GM21390 (cell line): ENCODE measurements at regions not wholly inside any gene's neighbourhood (a gene's known extent, or its start where the extent isn't known, plus 50 kb on each side); places are given as distances from the start of the nearest gene placed in this dataset.

Source experiments
- ATAC-seq: cut with Tn5 transposase; IDR thresholded peaks from one replicate; pipeline ENCODE4 v1.9.1; 2021; ENCODE audit not compliant: unreplicated experiment

- ATAC-seq, result no peak
These were observed 109.9 kb upstream of the TIAM2 start for GRCh38 chr6:154885214-154885613.

GRCh38 chr6:154886016-154886415 is 109.1 kb upstream of the TIAM2 start:
- ATAC-seq, result no peak

- no peak for ATAC-seq
These were observed 108.6 kb upstream of the TIAM2 start for GRCh38 chr6:154886471-154886870.

GRCh38 chr6:154887051-154887450 is 108.1 kb upstream of the TIAM2 start:
- ATAC-seq, result no peak

DNA sequence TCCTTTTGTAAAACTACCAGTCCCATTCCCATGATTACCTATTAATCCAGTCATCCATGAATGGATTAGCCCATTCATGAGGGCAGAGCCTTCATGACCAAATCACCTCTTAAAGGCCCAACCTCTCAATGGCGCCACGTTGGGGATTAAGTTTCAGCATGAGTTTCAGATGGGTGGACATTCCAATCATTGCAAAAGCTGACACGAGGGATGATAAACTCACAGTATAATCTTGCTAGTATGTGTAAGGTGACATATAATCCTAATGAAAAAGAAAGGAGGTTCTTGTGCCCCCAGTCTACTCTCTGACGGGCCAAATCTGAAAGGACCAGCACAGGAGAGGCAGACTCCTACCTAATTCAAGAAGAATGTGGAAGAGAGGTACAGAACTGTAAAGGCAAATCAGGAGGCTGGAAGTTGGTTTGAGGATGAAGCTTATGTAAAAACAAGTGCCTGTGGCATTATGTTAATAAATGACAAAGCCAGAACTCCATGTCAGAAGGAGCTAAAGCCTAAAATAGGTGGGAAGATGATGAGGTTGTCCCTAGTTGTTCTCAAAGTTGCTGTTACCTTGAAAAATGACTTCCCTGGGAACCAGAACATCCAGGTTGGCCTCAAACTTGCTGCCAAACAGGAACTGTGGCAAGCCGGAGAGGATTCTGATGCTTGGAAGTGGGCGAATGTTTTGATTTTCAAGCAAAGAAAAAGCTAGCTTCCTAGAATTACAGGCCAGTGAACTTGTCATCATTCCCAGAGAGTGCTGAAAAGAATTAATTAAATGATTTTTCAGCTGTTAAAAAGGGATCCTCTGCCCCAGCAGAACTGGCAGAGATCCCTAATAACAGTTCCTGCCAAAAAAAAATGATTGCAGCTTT is 106.5 kb upstream of the TIAM2 start:
- ATAC-seq, result no peak

DNA sequence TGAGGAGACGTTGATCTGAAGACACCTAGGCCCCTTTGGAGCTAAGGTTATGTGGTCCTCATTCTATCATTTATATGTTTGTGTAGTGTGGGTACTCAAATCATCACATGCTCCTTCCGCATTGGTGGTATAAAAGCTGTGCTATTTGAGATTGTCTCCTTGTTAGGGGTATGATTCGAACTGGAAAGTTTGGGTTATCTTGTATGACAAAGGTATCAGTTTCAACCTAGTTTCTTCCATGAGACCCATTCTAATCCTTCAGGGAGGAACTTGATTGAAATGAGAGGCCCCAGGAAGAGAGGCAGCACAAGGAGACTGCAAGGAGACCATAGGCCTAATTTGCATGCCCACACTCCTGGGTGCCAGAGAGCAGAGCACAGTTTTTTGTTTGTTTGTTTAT is 104.2 kb upstream of the TIAM2 start:
- ATAC-seq, result no peak

DNA sequence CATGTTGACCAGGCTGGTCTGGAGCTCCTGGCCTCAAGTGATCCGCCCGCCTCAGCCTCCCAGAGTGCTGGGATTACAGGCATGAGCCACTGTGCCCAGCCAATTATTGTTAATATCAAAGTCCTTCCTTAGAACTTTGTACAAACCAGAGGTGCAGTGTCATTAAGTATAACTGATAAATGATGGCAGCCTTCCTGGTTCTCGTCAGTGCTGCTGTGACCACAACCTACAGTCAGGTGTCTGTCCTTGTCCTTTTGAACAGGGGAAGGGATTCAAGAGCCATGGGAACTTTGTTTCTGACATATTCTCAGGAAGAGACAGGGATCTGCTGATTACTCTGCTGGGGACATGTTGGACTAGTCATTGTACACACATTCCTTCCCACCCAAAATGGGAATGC is 103.2 kb upstream of the TIAM2 start:
- ATAC-seq, result no peak

GRCh38 chr6:154893917-154894316 is 101.2 kb upstream of the TIAM2 start:
- no peak for ATAC-seq

- no peak for ATAC-seq
These were observed 100.2 kb upstream of the TIAM2 start for GRCh38 chr6:154894902-154895301.

DNA sequence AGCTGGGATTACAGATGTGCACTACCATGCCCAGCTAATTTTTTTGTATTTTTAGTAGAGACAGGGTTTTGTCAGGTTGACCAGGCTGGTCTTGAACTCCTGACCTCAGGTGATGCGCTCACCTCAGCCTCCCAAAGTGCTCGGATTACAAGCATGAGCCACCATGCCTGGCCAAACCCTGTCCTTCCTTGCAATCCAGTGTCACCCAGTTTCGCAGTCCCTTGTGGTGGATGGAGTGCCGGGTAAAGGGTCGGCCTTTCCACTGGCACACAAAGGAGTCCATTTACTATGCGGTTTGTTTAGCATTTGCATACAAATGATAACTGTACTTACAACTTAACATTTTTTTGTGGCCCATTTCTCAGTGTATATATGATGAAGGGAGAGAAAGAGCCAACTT is 99.3 kb upstream of the TIAM2 start:
- ATAC-seq, result no peak

DNA sequence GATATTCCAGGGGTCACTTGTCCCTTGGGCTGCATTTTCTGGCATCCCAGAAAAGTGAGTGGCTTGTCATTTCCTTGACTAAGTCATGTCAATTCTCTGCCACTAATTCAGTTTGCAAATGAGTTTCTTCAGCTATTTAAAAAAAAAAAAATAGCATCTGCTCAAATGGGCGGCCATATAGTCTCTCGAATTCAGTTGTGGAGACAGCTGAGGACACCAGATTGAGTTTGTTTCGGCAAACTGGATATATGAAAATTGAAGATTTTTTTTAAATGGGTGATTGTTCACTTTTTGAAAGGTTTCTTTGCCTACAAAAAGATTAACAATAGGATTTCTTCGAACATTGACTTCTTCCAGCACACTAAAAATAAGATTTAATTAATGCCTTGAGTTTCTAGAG is 96.3 kb upstream of the TIAM2 start:
- ATAC-seq, result no peak

DNA sequence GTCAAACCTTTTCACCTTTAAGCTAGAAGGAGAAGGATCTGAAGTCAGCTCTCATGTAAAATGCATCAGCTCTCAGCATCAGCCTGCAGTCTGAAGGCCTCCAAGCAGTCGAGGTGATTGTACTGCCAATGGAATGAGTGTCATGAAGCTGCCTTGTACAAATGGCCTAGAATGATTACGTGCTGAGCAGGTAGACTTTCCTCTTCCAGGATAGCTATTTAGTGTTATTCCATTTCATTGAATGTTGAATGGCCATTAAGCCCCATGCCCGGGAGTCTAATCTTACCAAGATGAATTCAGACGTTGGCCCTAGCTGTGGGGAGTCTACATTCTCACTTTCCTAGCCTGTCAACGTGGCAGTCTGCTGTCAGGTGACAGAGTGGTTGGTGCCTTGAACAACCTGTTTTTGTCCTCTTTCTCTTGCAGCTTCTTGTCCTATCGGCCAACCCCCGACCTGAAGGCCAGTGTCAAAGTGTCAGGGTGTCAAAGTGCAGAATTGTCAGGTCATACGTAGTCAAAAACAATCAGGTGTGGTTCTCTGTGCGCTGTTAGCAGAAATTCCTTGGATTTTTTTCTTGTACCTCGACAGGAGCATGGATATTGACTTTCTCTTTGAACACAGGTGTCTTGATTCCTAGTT is 95.2 kb upstream of the TIAM2 start:
- no peak for ATAC-seq

DNA sequence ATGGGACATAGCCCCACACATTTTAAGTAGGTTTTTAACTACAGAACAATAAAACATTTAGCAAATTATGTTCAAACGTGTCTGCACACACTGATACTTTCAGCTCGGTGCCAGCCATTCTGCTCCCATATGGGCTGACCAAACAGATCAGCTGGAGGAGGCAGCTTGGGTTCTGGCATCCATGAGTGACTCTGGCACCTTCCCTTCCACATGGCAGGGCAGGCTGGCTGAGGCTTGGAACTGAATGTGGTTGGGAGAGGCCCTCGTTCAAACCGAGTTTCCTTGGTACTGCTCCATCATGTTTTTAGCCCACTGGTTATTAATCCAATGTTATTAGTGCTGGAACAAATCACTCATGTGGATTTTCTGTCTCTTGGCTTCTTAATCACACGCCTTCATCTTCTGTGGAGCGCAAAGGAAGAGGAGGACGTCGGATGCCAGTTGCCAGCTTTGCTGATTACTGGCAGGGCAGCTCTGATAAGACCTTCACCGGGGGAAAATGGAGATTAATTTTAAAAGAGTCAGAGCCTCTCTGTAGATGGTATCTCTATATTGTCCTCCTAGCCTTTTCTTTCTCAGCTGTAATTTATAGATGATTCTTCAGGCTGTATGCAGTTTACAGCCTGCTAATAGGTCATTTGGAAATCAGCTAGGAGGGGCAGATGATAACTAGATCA is 93.1 kb upstream of the TIAM2 start:
- ATAC-seq, result no peak

DNA sequence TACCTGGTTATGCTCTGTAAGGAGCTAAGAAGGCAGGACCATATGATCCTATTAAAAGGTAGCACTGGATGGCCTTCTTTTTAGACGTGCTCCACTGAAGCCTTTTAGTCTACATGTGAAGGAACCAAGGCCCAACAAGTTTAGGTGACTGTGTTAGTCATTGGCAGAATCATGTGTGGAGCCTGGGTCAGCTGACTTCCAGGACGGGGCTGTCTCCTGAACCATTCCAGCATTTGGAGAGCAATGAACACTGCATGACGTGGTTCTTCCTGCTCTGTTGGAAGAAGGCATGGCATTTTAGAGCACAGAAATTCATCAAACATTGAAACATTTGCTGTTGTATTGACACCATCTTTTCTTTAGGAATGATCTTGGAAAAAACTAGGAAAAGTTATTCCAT is 87.8 kb upstream of the TIAM2 start:
- ATAC-seq, result no peak

DNA sequence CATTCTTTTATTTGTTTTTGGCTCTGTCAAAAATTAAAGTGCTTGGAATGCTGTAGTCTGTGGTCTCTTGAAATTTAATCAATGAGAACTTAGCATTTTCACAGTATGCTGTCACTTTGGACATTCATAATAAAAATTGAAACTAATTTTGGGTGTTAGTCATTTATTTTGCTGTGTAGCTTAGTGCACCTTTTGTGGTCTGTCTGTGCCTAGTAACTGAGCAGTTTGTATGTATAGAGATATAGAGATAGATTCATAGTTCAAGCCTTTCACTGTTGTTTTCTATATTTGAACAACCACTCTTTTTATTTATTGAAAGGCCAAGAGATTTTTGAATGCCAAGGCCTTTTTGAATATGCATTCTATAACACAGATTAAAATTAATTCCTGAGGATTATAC is 86.4 kb upstream of the TIAM2 start:
- ATAC-seq, result no peak

DNA sequence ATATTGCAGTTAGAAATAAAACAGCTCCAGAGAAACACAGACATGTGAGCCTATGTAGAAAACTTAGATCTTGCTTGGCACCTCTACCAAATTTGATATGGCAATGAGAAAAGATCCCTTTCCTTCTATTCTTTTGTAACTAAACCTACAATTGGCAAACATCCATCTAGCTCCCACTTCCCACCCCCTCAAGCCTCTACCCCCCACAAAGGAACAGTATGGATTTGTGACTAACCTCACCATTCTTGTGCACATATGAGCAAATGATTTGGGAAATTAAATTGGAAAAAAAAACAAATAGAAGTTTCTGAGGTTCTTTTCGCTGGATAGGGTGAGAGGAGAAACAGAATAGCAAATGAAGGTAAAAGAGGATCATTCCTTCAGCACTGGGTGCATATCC is 85.8 kb upstream of the TIAM2 start:
- no peak for ATAC-seq

DNA sequence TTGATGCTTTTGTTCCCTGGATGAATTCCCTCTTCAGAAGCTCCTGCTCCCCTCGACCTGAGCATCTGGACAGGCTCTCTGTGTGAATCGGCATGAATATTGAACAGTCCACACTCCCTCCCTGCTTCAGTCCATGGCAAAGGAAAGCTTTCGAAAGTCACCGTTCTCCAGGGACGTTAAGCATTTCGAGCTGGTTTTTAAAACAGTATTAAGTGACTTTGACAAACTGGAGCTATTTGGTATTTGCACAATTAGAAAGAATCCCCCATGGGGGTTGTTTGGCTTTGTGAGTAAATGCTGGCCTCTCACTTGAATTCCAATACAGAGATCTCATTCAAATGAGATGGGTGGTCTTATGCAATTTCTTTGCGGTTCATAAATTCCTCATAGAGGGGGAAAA is 85.3 kb upstream of the TIAM2 start:
- ATAC-seq, result no peak

GRCh38 chr6:154914288-154914687 is 80.8 kb upstream of the TIAM2 start:
- no peak for ATAC-seq

- no peak for ATAC-seq
These were observed 78.3 kb upstream of the TIAM2 start for GRCh38 chr6:154916857-154917256.

DNA sequence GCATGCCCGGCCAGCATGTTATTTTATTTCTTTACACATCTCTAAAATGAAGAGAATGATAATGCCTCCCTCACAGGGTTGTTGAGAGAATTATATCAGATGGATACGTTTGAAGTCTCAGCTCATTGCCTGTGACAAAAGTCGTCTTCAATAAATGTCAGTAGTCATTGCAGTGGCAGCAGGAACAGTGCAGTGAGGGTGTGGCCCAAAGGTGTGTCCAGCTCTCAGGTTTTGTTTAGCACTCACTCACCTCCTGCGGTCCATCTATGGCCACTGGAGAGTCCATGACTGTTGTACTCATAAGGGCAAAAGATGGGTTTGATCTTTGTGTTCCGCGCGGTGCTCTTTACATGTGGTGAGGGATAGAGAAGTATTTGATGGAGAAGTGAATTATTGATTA is 77.2 kb upstream of the TIAM2 start:
- no peak for ATAC-seq

- ATAC-seq, result no peak
These were observed 75.3 kb upstream of the TIAM2 start for GRCh38 chr6:154919806-154920205.
